ENCODE measurements at regions not wholly inside any gene's neighbourhood (a gene's known extent, or its start where the extent isn't known, plus 50 kb on each side); places are given as distances from the start of the nearest gene placed in this dataset.

- TF ChIP-seq CTCF (IDR thresholded peaks at IDR 0.05; ENCODE audit: low read depth, low read length, poor library complexity, severe bottlenecking): no peak
- no peak for TF ChIP-seq EZH2phosphoT487 (IDR thresholded peaks at IDR 0.05; ENCODE audit: borderline replicate concordance, low read length)
These were observed 248.6 kb upstream of the NOVA1 start for GRCh38 chr14:26846388-26846787.

Measured in DOHH2 (cell line).